Thoracic aorta (tissue), 2 donors: ENCODE measurements at regions not wholly inside any gene's neighbourhood (a gene's known extent, or its start where the extent isn't known, plus 50 kb on each side); places are given as distances from the start of the nearest gene placed in this dataset.
"Not testable (repeated sequence)": the region's sequence is repeated elsewhere in the genome, so short reads cannot be mapped to it uniquely, and the experiment has no call there.

Source experiments
- ATAC-seq: fragments of 150-250 bp; one replicate; pipeline ENCODE4 v1.8.0; 2017; ENCODE audit warnings: low read depth; ENCODE audit not compliant: insufficient number of reproducible peaks, low FRiP score
- DNase-seq: peaks from one replicate; pipeline ENCODE4 v3.0.0-alpha.2; 2020; ENCODE audit warnings: low spot score
- H3K27ac ChIP-seq, 2 donors: fragments of 200-600 bp; sonication (generic); 1 replicate in 1 of 2; 2 replicates in 1 of 2; pipeline ENCODE4 v1.5.1; 2016; ENCODE audit warnings: mild to moderate bottlenecking in 2 of 2, moderate library complexity in 2 of 2
- H3K27me3 ChIP-seq: fragments of 200-600 bp; sonication (generic); replicated peaks from 2 replicates; pipeline ENCODE4 v1.6.0; 2016; ENCODE audit warnings: mild to moderate bottlenecking; ENCODE audit not compliant: insufficient read depth
- H3K36me3 ChIP-seq: fragments of 200-600 bp; sonication (generic); one replicate; pipeline ENCODE4 v1.5.1; 2016
- H3K4me1 ChIP-seq, 2 donors: fragments of 200-600 bp; sonication (generic); 1 replicate in 1 of 2; 2 replicates in 1 of 2; pipeline versions ENCODE4 v1.5.1 to v1.6.0; 2016; ENCODE audit warnings: low read depth in 2 of 2, mild to moderate bottlenecking in 1 of 2; ENCODE audit not compliant: control insufficient read depth in 1 of 2
- H3K4me3 ChIP-seq: fragments of 200-600 bp; sonication (generic); 2 replicates; pipeline ENCODE4 v1.5.1; 2016; ENCODE audit warnings: mild to moderate bottlenecking
- H3K9me3 ChIP-seq: fragments of 200-600 bp; sonication (generic); 2 replicates; pipeline ENCODE4 v1.5.1; 2016
- CTCF ChIP-seq: fragments of 200-600 bp; sonication (generic); IDR thresholded peaks from one replicate; pipeline ENCODE4 v1.5.1; 2019; ENCODE audit warnings: antibody characterized with exemption

- no peak for TF ChIP-seq CTCF
- DNase-seq (no peak), ATAC-seq (no peak)
- no peaks in the 10 kb centered on the region for H3K9me3 ChIP-seq
- H3K4me1 ChIP-seq: no peaks in the 10 kb centered on the region
- no peak overlapping the region for H3K4me3 ChIP-seq
- no peaks in the 10 kb centered on the region for H3K36me3 ChIP-seq
- no peaks in the 10 kb centered on the region for H3K27me3 ChIP-seq
- H3K27ac ChIP-seq: no peak overlapping the region
Measured at GRCh38 chr9:1920386-1920785, 94.8 kb upstream of the SMARCA2 start.

- Histone ChIP-seq H3K4me3 (no peak overlapping the region), H3K27ac (no peak overlapping the region), H3K9me3 (no peaks in the 10 kb centered on the region), H3K4me1 (no peaks in the 10 kb centered on the region), H3K36me3 (no peaks in the 10 kb centered on the region), H3K27me3 (no peaks in the 10 kb centered on the region)
- no peak for TF ChIP-seq CTCF
- ATAC-seq (no peak), DNase-seq (no peak)
Measured at GRCh38 chr9:1922026-1922425, 93.1 kb upstream of the SMARCA2 start.

GRCh38 chr9:1927546-1927945 is 87.6 kb upstream of the SMARCA2 start:
- no peaks in the 10 kb centered on the region for H3K4me1 ChIP-seq
- no peak for TF ChIP-seq CTCF
- no peaks in the 10 kb centered on the region for H3K9me3 ChIP-seq
- no peak overlapping the region for H3K27ac ChIP-seq
- no peak overlapping the region for H3K4me3 ChIP-seq
- H3K27me3 ChIP-seq: no peaks in the 10 kb centered on the region
- no peaks in the 10 kb centered on the region for H3K36me3 ChIP-seq
- ATAC-seq: no peak
- no peak for DNase-seq

GRCh38 chr9:1929134-1929533 is 86.0 kb upstream of the SMARCA2 start:
- no peaks in the 10 kb centered on the region for H3K36me3 ChIP-seq
- H3K27me3 ChIP-seq: no peaks in the 10 kb centered on the region
- H3K4me3 ChIP-seq: no peak overlapping the region
- no peaks in the 10 kb centered on the region for H3K4me1 ChIP-seq
- no peak for DNase-seq
- H3K27ac ChIP-seq: no peak overlapping the region
- TF ChIP-seq CTCF: no peak
- no peak for ATAC-seq
- no peaks in the 10 kb centered on the region for H3K9me3 ChIP-seq

- H3K27ac ChIP-seq: no peak overlapping the region
- ATAC-seq (no peak), DNase-seq (no peak)
- no peaks in the 10 kb centered on the region for H3K27me3 ChIP-seq
- no peak overlapping the region for H3K4me3 ChIP-seq
- no peaks in the 10 kb centered on the region for H3K36me3 ChIP-seq
- no peaks in the 10 kb centered on the region for H3K4me1 ChIP-seq
- no peak for TF ChIP-seq CTCF
- H3K9me3 ChIP-seq: no peaks in the 10 kb centered on the region
Measured at GRCh38 chr9:1929722-1930244, 85.4 kb upstream of the SMARCA2 start.

GRCh38 chr9:1930245-1930736 is 84.9 kb upstream of the SMARCA2 start:
- not testable (repeated sequence) for H3K4me3 ChIP-seq, H3K27me3 ChIP-seq, H3K9me3 ChIP-seq, H3K36me3 ChIP-seq, DNase-seq, H3K27ac ChIP-seq, H3K4me1 ChIP-seq, ATAC-seq
